Right lobe of liver (tissue), 6 donors: ENCODE measurements at regions not wholly inside any gene's neighbourhood (a gene's known extent, or its start where the extent isn't known, plus 50 kb on each side); places are given as distances from the start of the nearest gene placed in this dataset.

Experiments used
- ATAC-seq, 4 donors: fragments of 200-7000 bp; cut with Tn5 transposase; one replicate each; pipeline ENCODE4 v1.9.1; 2020; ENCODE audit warnings: mild to moderate bottlenecking in 4 of 4, moderate library complexity in 4 of 4
- DNase-seq, 3 donors: peaks; one replicate each; pipeline ENCODE4 v3.0.0-alpha.2; 2020
- H3K27ac ChIP-seq, 3 donors: fragments of 200-600 bp; one replicate each; pipeline ENCODE4 v1.8.0; 2022
- H3K27me3 ChIP-seq, 2 donors: fragments of 200-600 bp; one replicate each; pipeline ENCODE4 v1.8.0; 2022
- H3K36me3 ChIP-seq, 4 donors: fragments of 200-600 bp; sonication (generic) in 1 of 4; one replicate each; pipeline versions ENCODE4 v1.5.1 to v1.8.0; 2017 to 2022; ENCODE audit warnings: control low read depth in 1 of 4
- H3K4me1 ChIP-seq, 4 donors: fragments of 200-600 bp; sonication (generic) in 1 of 4; one replicate each; pipeline versions ENCODE4 v1.5.1 to v1.8.0; 2017 to 2022; ENCODE audit warnings: control low read depth in 1 of 4
- H3K4me3 ChIP-seq, 3 donors: fragments of 200-600 bp; one replicate each; pipeline ENCODE4 v1.8.0; 2022
- H3K9me3 ChIP-seq, 4 donors: fragments of 200-600 bp; sonication (generic) in 1 of 4; one replicate each; pipeline versions ENCODE4 v1.5.1 to v1.8.0; 2017 to 2022; ENCODE audit warnings: control low read depth in 1 of 4
- POLR2A ChIP-seq: fragments of 450-650 bp; IDR thresholded peaks from one replicate; pipeline ENCODE4 v1.6.1; 2017; ENCODE audit warnings: antibody characterized with exemption, mild to moderate bottlenecking
- WGBS: methylation state at CpG from one replicate; pipeline ENCODE4 v1.1.6; 2018; ENCODE audit warnings: low coverage, low lambda C conversion rate; ENCODE audit not compliant: insufficient coverage; ENCODE audit errors: missing lambda C conversion rate; 5-methylcytosine and 5-hydroxymethylcytosine counted together
- intact Hi-C, 2 donors: fragments of 100-400 bp; cut with DNase I; formaldehyde crosslinking; loops; one replicate each; pipeline versions ENCODE4 v1.11.2 to v1.14.1; 2022
- TF ChIP-seq, protein P1 (sequence below), 4 donors: fragments of 200-600 bp in 3 of 4; fragments of 450-650 bp in 1 of 4; IDR thresholded peaks; one replicate each; pipeline versions ENCODE4 v1.5.1 to v1.8.0; 2016 to 2022; ENCODE audit warnings: antibody characterized with exemption in 4 of 4, mild to moderate bottlenecking in 2 of 4
- donor health status: DM: no; HTN: yes; CAD: no.
- donor health status: DM: no; HTN: no; CAD: no.
- donor health status: DM: no; HTN: no; CAD: no.
- donor health status: DM: no; HTN: yes; CAD: no.
- donor health status: DM: no; HTN: yes; CAD: no.

DNA sequence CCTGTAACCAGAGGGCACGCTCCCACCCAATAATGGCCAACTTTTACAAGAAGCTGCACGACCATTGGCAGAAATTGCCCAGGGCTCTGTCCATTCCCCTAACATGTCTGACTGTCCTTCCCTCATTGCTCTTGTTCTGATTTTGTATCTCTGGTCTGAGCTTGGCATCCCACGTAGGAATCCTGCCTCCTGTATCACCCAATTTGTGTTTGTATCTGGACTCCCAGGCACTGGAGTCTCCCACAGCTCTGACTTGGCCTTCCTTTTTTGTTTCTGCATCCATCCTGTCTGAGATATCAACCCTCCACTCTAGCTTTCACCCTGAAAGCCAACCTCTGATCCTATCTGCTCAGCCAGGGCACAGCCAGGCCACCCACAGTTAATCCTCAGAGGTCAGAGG, 259.8 kb downstream of the FBXO15 start:
- H3K36me3 ChIP-seq = no peaks in the 10 kb centered on the region
- no peak overlapping the region for H3K4me3 ChIP-seq
- no peak overlapping the region for H3K27ac ChIP-seq
- DNase-seq (no peak), ATAC-seq (no peak)
- no peaks in the 10 kb centered on the region for H3K27me3 ChIP-seq
- H3K4me1 ChIP-seq = no peaks in the 10 kb centered on the region
- no peak for TF ChIP-seq POLR2A
- TF ChIP-seq, protein P1, sequence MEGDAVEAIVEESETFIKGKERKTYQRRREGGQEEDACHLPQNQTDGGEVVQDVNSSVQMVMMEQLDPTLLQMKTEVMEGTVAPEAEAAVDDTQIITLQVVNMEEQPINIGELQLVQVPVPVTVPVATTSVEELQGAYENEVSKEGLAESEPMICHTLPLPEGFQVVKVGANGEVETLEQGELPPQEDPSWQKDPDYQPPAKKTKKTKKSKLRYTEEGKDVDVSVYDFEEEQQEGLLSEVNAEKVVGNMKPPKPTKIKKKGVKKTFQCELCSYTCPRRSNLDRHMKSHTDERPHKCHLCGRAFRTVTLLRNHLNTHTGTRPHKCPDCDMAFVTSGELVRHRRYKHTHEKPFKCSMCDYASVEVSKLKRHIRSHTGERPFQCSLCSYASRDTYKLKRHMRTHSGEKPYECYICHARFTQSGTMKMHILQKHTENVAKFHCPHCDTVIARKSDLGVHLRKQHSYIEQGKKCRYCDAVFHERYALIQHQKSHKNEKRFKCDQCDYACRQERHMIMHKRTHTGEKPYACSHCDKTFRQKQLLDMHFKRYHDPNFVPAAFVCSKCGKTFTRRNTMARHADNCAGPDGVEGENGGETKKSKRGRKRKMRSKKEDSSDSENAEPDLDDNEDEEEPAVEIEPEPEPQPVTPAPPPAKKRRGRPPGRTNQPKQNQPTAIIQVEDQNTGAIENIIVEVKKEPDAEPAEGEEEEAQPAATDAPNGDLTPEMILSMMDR (IDR thresholded peaks at IDR 0.05) = no peak
- no peaks in the 10 kb centered on the region for H3K9me3 ChIP-seq
- 52% methylated on average over 2 of the region's 3 CpGs for WGBS
- intact Hi-C loops = no loop called here

DNA sequence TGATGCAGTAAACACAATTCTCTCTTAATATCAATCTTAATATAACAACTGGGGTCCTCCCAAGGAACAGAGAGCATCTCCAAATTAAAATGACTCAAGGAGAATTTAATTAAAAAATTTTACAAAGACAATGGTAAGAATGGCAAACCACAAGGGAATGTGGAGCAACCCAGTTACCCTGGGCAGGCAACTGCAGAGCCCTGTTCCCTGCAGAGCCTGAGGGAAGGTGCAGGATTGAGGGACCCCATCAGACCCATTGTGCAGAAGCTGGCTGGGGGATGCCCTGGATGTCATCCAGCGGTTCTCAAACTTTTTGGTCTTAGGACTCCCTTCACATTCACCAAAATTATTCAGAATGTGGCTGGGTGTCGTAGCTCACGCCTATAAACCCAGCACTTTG, 262.8 kb downstream of the FBXO15 start:
- no peak overlapping the region for H3K27ac ChIP-seq
- no peak overlapping the region for H3K4me3 ChIP-seq
- DNase-seq (no peak), ATAC-seq (no peak)
- no peaks in the 10 kb centered on the region for H3K9me3 ChIP-seq
- 33% methylated on average over 1 of the region's 3 CpGs for WGBS
- no peaks in the 10 kb centered on the region for H3K36me3 ChIP-seq
- TF ChIP-seq POLR2A = no peak
- TF ChIP-seq, protein P1 (IDR thresholded peaks at IDR 0.05) = no peak
- H3K27me3 ChIP-seq = no peaks in the 10 kb centered on the region
- intact Hi-C loops = no loop called here
- H3K4me1 ChIP-seq = no peaks in the 10 kb centered on the region

DNA sequence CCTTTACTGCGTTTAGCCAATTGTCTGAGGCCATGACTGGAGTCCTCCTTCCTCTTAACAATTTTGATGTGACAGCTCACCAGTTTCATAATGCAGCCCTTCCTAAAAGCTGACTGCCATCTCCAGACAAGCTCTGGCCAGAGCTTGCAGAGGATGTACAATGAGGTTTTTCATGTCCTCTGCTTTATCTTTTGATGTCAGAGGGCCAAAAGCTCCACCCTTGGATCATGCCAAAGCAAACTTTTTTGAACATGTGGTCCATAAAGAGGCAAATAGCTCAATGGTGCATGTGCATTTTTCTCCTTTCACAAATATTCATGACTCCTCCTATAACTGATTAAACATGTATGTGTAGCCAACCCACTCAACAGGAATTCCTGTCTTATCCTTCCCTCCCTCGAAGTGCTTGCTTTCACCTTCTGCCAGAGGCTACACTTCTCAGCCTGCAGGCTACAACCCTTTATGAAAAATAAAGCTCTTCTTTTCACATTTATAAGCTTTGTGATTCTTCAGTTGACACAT, 266.2 kb downstream of the FBXO15 start:
- no peak for TF ChIP-seq POLR2A
- TF ChIP-seq, protein P1 (IDR thresholded peaks at IDR 0.05) = no peak
- Histone ChIP-seq H3K36me3 (no peaks in the 10 kb centered on the region), H3K4me1 (no peaks in the 10 kb centered on the region), H3K4me3 (no peak overlapping the region), H3K9me3 (no peaks in the 10 kb centered on the region), H3K27me3 (no peaks in the 10 kb centered on the region), H3K27ac (no peak overlapping the region)
- DNase-seq (no peak), ATAC-seq (no peak)
- intact Hi-C loops = no loop called here
- WGBS = 16% methylated on average over 2 of the region's 2 CpGs

DNA sequence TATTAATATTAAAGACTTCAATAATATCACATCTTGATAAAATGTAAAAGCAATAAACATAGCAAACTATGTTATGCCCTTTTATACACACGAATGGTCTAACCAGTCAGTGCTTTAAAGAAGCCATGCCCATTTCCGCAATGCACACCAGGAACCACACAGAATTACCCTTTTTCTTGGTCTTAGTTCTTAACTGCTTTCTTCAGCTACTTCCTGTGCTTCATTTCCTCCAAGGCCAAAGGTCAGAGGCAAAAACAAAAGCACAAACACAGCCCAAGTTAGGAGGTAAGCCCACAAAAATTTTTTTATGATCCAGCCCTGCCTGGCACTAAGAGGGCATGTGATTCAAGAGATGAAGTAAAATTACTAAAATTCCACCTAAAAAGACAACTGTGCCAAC, 267.2 kb downstream of the FBXO15 start:
- no peak overlapping the region for H3K4me3 ChIP-seq
- no peaks in the 10 kb centered on the region for H3K4me1 ChIP-seq
- 57% methylated on average over 2 of the region's 2 CpGs for WGBS
- H3K27ac ChIP-seq = no peak overlapping the region
- no peak for ATAC-seq
- H3K27me3 ChIP-seq = no peaks in the 10 kb centered on the region
- no peak for DNase-seq
- TF ChIP-seq POLR2A = no peak
- TF ChIP-seq, protein P1 (IDR thresholded peaks at IDR 0.05) = no peak
- H3K36me3 ChIP-seq = no peaks in the 10 kb centered on the region
- H3K9me3 ChIP-seq = no peaks in the 10 kb centered on the region
- intact Hi-C loops = no loop called here

DNA sequence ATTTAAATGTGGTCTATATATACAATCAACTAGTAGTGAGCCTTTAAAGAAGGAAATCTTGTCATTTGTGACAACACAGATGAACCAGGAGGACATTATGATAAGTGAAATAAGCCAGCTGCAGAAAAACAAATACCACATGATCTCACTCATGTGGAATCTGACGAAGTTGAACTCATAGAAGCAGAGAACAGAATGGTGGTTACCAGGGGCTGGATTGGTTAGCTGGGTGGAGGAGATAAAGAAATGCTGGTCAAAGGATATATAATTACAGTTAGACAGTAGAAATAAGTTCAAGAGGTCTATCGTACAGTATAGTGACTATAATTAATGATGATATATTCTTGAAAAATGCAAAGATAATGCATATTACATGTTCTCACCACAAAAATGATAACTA, 267.9 kb downstream of the FBXO15 start:
- Histone ChIP-seq H3K27me3 (no peaks in the 10 kb centered on the region), H3K9me3 (no peaks in the 10 kb centered on the region), H3K4me3 (no peak overlapping the region), H3K27ac (no peak overlapping the region), H3K4me1 (no peaks in the 10 kb centered on the region), H3K36me3 (no peaks in the 10 kb centered on the region)
- DNase-seq = no peak
- intact Hi-C loops = no loop called here
- TF ChIP-seq, protein P1 (IDR thresholded peaks at IDR 0.05) = no peak
- TF ChIP-seq POLR2A = no peak
- 49% methylated on average over 2 of the region's 2 CpGs for WGBS
- no peak for ATAC-seq
